Common myeloid progenitor, CD34-positive (primary cell): ENCODE measurements at regions not wholly inside any gene's neighbourhood (a gene's known extent, or its start where the extent isn't known, plus 50 kb on each side); places are given as distances from the start of the nearest gene placed in this dataset.

Experiments
- CTCF ChIA-PET: fragments of 350-600 bp; sonication (Branson Sonifier 250); formaldehyde crosslinking; loops from one replicate; lab custom pipeline; 2021; ENCODE audit warnings: antibody characterized with exemption; lab: Charles Lee
- POLR2A ChIA-PET: fragments of 350-600 bp; sonication (Branson Sonifier 250); formaldehyde crosslinking; loops from one replicate; lab custom pipeline; 2021; ENCODE audit warnings: antibody characterized with exemption; lab: Charles Lee
- DNase-seq, 3 donors: peaks; one replicate each; pipeline versions ENCODE4 v3.0.0 to v3.0.0-alpha.2; 2013
- H3K27ac ChIP-seq, 2 experiments: 1 replicate in 1 of 2; 2 replicates in 1 of 2; pipeline ENCODE4 v1.7.0; 2013; ENCODE audit warnings: inconsistent platforms in 2 of 2, low read length in 2 of 2, mild to moderate bottlenecking in 2 of 2, low read depth in 1 of 2, moderate library complexity in 1 of 2; ENCODE audit not compliant: severe bottlenecking in 2 of 2, insufficient read depth in 1 of 2, poor library complexity in 1 of 2
- H3K27me3 ChIP-seq, 5 experiments: replicated peaks in 2 of 5; 1 replicate in 3 of 5; 2 replicates in 2 of 5; pipeline versions ENCODE4 v1.6.1 to v1.7.0; 2013; ENCODE audit warnings: low read length in 4 of 5, mild to moderate bottlenecking in 2 of 5, moderate library complexity in 2 of 5, inconsistent platforms in 1 of 5; ENCODE audit not compliant: insufficient read depth in 5 of 5, control insufficient read depth in 4 of 5
- H3K36me3 ChIP-seq, 4 experiments: 1 replicate in 2 of 4; 2 replicates in 2 of 4; pipeline versions ENCODE4 v1.6.1 to v1.7.0; 2013; ENCODE audit warnings: low read length in 3 of 4, control low read depth in 1 of 4, mild to moderate bottlenecking in 1 of 4; ENCODE audit not compliant: control insufficient read depth in 4 of 4, insufficient read depth in 4 of 4
- H3K4me1 ChIP-seq, 4 experiments: 1 replicate in 3 of 4; 2 replicates in 1 of 4; pipeline versions ENCODE4 v1.6.1 to v1.7.1; 2013; ENCODE audit warnings: low read length in 3 of 4, mild to moderate bottlenecking in 3 of 4, control low read depth in 1 of 4, inconsistent platforms in 1 of 4, moderate library complexity in 1 of 4; ENCODE audit not compliant: control insufficient read depth in 4 of 4, insufficient read depth in 4 of 4; ENCODE audit errors: control extremely low read depth in 1 of 4
- H3K4me3 ChIP-seq, 7 experiments: 1 replicate in 4 of 7; 2 replicates in 3 of 7; pipeline versions ENCODE4 v1.5.1 to v1.7.0; 2013; ENCODE audit warnings: mild to moderate bottlenecking in 7 of 7, low read length in 6 of 7, moderate library complexity in 6 of 7, inconsistent platforms in 2 of 7, low read depth in 2 of 7, control low read depth in 1 of 7; ENCODE audit not compliant: insufficient read depth in 4 of 7, control insufficient read depth in 1 of 7; ENCODE audit errors: extremely low read depth in 1 of 7
- H3K9me3 ChIP-seq, 5 experiments: 1 replicate in 4 of 5; 2 replicates in 1 of 5; pipeline versions ENCODE4 v1.6.1 to v1.7.1; 2013; ENCODE audit warnings: low read length in 4 of 5, mild to moderate bottlenecking in 2 of 5, inconsistent platforms in 1 of 5, low read depth in 1 of 5, moderate library complexity in 1 of 5; ENCODE audit not compliant: control insufficient read depth in 4 of 5, insufficient read depth in 2 of 5; ENCODE audit errors: control extremely low read depth in 1 of 5
- WGBS: methylation state at CpG from one replicate; pipeline ENCODE4 v1.1.5; 2013; ENCODE audit not compliant: insufficient coverage; 5-methylcytosine and 5-hydroxymethylcytosine counted together

DNA sequence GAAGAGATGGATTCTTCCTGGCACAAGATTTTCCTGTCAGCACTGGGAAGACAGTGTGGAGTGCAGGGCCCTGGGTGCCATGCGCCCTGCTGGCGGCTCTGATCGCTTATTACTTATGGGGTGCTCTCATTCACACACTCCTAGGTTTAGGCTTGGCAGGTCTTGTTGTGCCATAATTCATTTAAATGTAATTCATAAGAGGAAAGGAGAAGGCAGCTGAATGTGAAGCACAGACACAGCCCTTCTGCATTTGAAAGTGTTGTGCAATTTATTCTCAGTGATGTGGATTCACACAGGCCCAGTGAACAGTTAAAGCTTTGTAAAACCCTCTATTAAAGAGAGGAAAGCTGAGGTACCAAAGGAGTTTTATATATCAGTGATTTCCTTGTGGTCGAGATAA is 249.7 kb downstream of the C4orf33 start:
- H3K9me3 ChIP-seq, result no peaks in the 10 kb centered on the region
- peaks cover 0 to 9% (median 0%) of the 10 kb centered on the region in 4 experiments for H3K4me1 ChIP-seq
- H3K27me3 ChIP-seq, result peaks cover 0 to 4% (median 0%) of the 10 kb centered on the region in 5 experiments
- ChIA-PET CTCF (interaction anchor here (1.9 kb wide), 1 partner anchor 12 kb away, joined by 4 read pairs; no protein-coding TSS in a partner anchor), POLR2A (no interaction called here)
- no peak overlapping the region for H3K4me3 ChIP-seq
- WGBS, result 100% methylated on average over 2 of the region's 4 CpGs
- no peaks in the 10 kb centered on the region for H3K36me3 ChIP-seq
- DNase-seq, result no peak
- no peak overlapping the region for H3K27ac ChIP-seq

DNA sequence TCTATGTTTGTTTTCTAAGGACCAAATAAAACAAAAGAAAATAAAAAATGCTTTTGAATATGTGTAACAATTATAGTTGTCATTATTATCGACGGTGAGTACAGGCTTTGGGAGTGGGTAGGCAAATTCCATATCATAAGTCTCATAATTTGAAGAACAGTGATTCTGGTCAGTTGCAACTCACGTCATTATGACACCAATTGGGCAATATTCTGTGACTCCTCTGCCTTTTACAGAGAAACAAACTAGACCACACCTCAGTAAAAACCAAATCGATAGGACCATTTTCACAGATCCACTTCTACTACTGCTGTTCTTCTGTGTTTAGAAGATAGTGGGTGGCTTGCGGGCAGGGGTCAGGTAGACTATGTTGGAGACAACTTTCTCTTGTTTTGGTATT is 250.1 kb downstream of the C4orf33 start:
- Histone ChIP-seq H3K36me3 (no peaks in the 10 kb centered on the region), H3K27me3 (peaks cover 0 to 4% (median 2%) of the 10 kb centered on the region in 5 experiments), H3K27ac (no peak overlapping the region), H3K4me1 (peaks cover 0 to 9% (median 0%) of the 10 kb centered on the region in 4 experiments), H3K4me3 (no peak overlapping the region), H3K9me3 (no peaks in the 10 kb centered on the region)
- ChIA-PET POLR2A (no interaction called here), CTCF (no interaction called here)
- no peak for DNase-seq
- WGBS, result no CpG with 5 or more reads among the region's 5 CpGs

DNA sequence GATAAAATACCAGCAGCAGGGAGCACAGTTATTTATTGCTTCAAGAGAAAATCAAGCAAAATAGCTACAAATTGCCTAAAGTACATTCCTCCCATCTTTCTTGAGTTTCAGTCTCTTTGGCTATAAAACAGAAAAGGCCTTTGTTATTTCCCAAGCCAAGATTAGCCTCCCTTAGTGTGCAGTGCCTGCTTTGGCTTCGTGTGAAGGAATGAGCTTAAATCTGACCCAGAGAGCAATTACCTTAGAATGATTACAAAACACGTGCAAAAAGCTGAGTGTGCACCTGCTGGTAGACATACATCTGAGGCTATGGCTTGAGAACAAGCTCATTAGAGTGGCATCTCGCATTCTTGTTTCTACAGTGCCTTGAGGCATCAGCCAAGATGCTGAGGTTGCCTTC is 250.8 kb downstream of the C4orf33 start:
- WGBS, result 89% methylated on average over 2 of the region's 3 CpGs
- Histone ChIP-seq H3K4me3 (no peak overlapping the region), H3K27ac (no peak overlapping the region), H3K36me3 (no peaks in the 10 kb centered on the region), H3K27me3 (peaks cover 0 to 6% (median 2%) of the 10 kb centered on the region in 5 experiments), H3K4me1 (peaks cover 0 to 9% (median 0%) of the 10 kb centered on the region in 4 experiments), H3K9me3 (no peaks in the 10 kb centered on the region)
- DNase-seq, result no peak
- CTCF ChIA-PET, result interaction anchor here (0.9 to 1.0 kb wide), 2 partner anchors 16 to 17 kb away, joined by 3 read pairs; no protein-coding TSS in a partner anchor
- POLR2A ChIA-PET, result no interaction called here

DNA sequence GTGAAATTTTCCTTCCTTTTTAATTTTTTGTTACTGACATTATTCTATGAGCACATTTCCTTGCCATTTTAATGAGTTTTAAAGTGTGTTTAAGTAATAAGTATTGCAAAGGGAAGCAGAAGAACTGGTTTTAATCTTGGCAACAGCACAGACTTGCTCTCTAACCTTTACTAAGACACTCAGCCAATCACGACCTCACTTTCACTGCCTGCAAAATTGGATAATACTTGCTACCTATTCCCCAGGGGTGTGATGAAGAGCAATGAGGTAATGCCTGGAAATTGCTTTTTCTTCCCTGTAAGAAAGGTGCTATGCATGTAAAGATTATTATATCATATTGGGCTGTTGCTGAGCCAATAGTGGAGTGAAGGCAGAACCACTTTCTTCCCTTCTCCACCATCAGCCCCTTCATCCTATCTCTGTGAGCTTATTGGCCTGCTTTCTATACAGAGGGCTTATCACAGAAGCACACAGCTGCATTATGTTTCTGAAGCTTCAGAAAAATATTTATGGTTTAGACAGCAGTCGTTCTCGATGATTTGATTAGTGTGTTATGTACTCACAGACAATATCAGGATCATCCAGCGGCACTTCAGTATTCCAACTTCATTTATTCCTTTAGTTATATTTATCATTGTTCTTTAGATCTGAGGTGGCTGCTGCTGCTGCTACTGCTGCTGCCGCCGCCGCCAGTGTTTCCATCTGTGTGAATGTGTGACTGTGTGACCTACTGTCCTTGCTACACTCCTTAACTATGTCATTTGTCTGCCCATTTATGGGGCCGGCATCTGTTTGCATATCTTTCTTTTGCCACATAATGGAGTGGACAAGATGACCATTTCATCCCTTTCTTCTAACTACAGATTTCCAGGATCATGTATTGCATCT is 255.1 kb downstream of the C4orf33 start:
- WGBS, result 80% methylated on average over 1 of the region's 8 CpGs
- peaks cover 0 to 8% (median 0%) of the 10 kb centered on the region in 5 experiments for H3K27me3 ChIP-seq
- POLR2A ChIA-PET, result no interaction called here
- no peak overlapping the region for H3K4me3 ChIP-seq
- H3K4me1 ChIP-seq, result no peaks in the 10 kb centered on the region
- H3K36me3 ChIP-seq, result no peaks in the 10 kb centered on the region
- H3K27ac ChIP-seq, result no peak overlapping the region
- CTCF ChIA-PET, result no interaction called here
- DNase-seq, result no peak
- H3K9me3 ChIP-seq, result no peaks in the 10 kb centered on the region

DNA sequence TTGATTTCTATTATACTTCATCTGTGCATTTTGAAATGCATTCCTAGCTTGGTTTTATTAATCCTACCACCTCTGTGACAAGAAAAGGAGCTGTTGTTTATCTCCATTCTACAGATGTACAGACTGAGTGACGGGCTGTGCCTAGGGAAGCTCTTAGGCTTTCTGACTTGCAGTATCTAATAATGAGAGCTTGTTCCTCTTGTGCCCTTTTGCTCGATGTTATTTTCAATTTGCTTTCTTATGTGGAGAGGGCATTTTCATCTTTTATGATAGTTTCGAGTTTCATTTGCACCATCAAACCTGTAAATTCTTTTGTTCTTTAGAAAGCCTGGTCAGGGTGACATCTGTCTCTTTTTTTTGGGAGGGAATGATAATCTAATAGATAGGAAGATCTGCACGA is 256.5 kb downstream of the C4orf33 start:
- CTCF ChIA-PET, result interaction anchor here (1.1 to 1.5 kb wide), 2 partner anchors 9 to 290 kb away, joined by 3 to 4 read pairs; no protein-coding TSS in a partner anchor

DNA sequence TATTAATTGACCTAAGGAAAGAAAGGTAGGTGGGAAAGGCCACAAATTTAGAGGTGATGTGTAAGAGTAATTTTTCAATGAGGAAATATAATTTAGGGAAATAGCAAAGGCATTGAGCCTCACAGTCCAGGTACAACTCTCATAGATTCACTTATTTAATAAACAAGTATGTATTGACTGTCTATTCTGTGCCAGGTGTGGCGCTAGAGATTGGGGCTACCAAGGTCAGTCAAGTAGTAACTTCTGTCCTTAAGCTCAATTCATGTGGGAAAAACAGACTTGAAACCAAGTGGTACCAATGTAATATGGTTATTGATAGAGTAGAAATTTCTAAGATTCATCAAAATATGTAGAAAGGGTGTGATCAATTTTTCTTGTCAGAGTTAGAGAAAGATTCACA is 257.5 kb downstream of the C4orf33 start:
- Histone ChIP-seq H3K27me3 (peaks cover 0 to 6% (median 0%) of the 10 kb centered on the region in 5 experiments), H3K4me3 (no peak overlapping the region), H3K27ac (no peak overlapping the region), H3K9me3 (no peaks in the 10 kb centered on the region), H3K36me3 (no peaks in the 10 kb centered on the region), H3K4me1 (no peaks in the 10 kb centered on the region)
- ChIA-PET POLR2A (no interaction called here), CTCF (interaction anchor here (1.3 to 1.5 kb wide), 2 partner anchors 10 to 289 kb away, joined by 3 to 4 read pairs; no protein-coding TSS in a partner anchor)
- no CpG with 5 or more reads among the region's 1 CpG for WGBS
- no peak for DNase-seq

More for the DNA sequence above, 256.5 kb downstream of the C4orf33 start:
- no peak overlapping the region for H3K4me3 ChIP-seq
- no peaks in the 10 kb centered on the region for H3K4me1 ChIP-seq
- POLR2A ChIA-PET, result no interaction called here
- no peak overlapping the region for H3K27ac ChIP-seq
- WGBS, result 90% methylated on average over 2 of the region's 4 CpGs
- no peaks in the 10 kb centered on the region for H3K36me3 ChIP-seq
- H3K27me3 ChIP-seq, result peaks cover 0 to 6% (median 0%) of the 10 kb centered on the region in 5 experiments
- DNase-seq, result no peak
- no peaks in the 10 kb centered on the region for H3K9me3 ChIP-seq

DNA sequence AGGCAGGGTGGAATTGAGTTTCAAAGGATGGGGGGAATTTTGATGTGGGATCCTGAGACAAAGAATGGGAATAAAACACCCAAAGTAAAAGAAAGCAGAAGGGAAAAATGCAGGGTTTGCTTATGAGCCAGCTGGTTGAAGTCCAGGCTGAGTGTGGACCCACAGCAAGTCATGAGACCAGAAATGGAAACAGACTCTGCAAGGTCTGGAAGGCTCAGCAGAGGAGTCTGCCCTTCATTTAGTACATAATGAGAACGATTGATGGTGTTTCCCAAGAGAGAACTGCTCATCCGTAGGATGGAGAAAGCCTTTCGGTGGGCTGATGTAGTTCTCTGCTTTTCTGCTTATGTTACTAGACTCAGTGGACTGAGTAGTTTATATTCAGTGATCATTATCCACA is 259.1 kb downstream of the C4orf33 start:
- no peak overlapping the region for H3K27ac ChIP-seq
- POLR2A ChIA-PET, result no interaction called here
- no peaks in the 10 kb centered on the region for H3K36me3 ChIP-seq
- H3K9me3 ChIP-seq, result no peaks in the 10 kb centered on the region
- H3K27me3 ChIP-seq, result peaks cover 0 to 6% (median 0%) of the 10 kb centered on the region in 5 experiments
- H3K4me3 ChIP-seq, result no peak overlapping the region
- WGBS, result 95% methylated on average over 3 of the region's 3 CpGs
- CTCF ChIA-PET, result no interaction called here
- DNase-seq, result no peak
- no peaks in the 10 kb centered on the region for H3K4me1 ChIP-seq
